Lower leg skin (tissue), 4 donors: ENCODE measurements at regions not wholly inside any gene's neighbourhood (a gene's known extent, or its start where the extent isn't known, plus 50 kb on each side); places are given as distances from the start of the nearest gene placed in this dataset.

Source experiments
- DNase-seq, 2 donors: peaks; one replicate each; pipeline ENCODE4 v3.0.0-alpha.2; 2019; ENCODE audit warnings: low spot score in 2 of 2
- H3K4me3 ChIP-seq: fragments of 200-600 bp; sonication (generic); 2 replicates; pipeline ENCODE4 v1.5.1; 2017; ENCODE audit warnings: mild to moderate bottlenecking, low read depth; ENCODE audit not compliant: poor library complexity, severe bottlenecking
- CTCF ChIP-seq, 3 donors: fragments of 450-650 bp; IDR thresholded peaks; one replicate each; pipeline ENCODE4 v1.5.1; 2016; ENCODE audit warnings: antibody characterized with exemption in 3 of 3, mild to moderate bottlenecking in 3 of 3, moderate library complexity in 2 of 3
- POLR2A ChIP-seq, 2 donors: fragments of 450-650 bp; IDR thresholded peaks; one replicate each; pipeline ENCODE4 v1.6.1; 2016 to 2017; ENCODE audit warnings: antibody characterized with exemption in 2 of 2, mild to moderate bottlenecking in 1 of 2, moderate library complexity in 1 of 2
- WGBS, 2 donors: methylation state at CpG; one replicate each; pipeline ENCODE4 v1.1.5; 2018; 5-methylcytosine and 5-hydroxymethylcytosine counted together
- intact Hi-C: fragments of 100-400 bp; cut with DNase I; formaldehyde crosslinking; loops from one replicate; pipeline ENCODE4 v1.15.0; 2023; ENCODE audit warnings: low total_unique reads

GRCh38 chr14:65804439-65805112 is 392.0 kb downstream of the FUT8 start:
- WGBS, 2 donors: 51 to 61% methylated on average over 13 to 14 of the region's 14 CpGs
- intact Hi-C loops: no loop called here
- no peak for TF ChIP-seq POLR2A (IDR thresholded peaks at IDR 0.05)
- no peak for DNase-seq
- H3K4me3 ChIP-seq: no peak overlapping the region

GRCh38 chr14:65805113-65805473 is 392.6 kb downstream of the FUT8 start:
- intact Hi-C loops: no loop called here

GRCh38 chr14:65808390-65808789 is 395.9 kb downstream of the FUT8 start:
- H3K4me3 ChIP-seq: no peak overlapping the region
- no peak for DNase-seq
- 91 to 98% methylated on average over 2 of the region's 2 CpGs for WGBS, 2 donors
- no peak for TF ChIP-seq CTCF (IDR thresholded peaks at IDR 0.05)
- no peak for TF ChIP-seq POLR2A (IDR thresholded peaks at IDR 0.05)
- intact Hi-C loops: no loop called here

More at GRCh38 chr14:65805113-65805473, 392.6 kb downstream of the FUT8 start:
- WGBS, 2 donors: 72 to 84% methylated on average over 3 of the region's 3 CpGs
- no peak for TF ChIP-seq CTCF (IDR thresholded peaks at IDR 0.05)
- no peak for TF ChIP-seq POLR2A (IDR thresholded peaks at IDR 0.05)
- no peak overlapping the region for H3K4me3 ChIP-seq
- no peak for DNase-seq

- 64% methylated on average over 1 of the region's 1 CpG for WGBS, 2 donors
- DNase-seq: no peak
- TF ChIP-seq POLR2A (IDR thresholded peaks at IDR 0.05) (no peak), CTCF (IDR thresholded peaks at IDR 0.05) (no peak)
- H3K4me3 ChIP-seq: no peak overlapping the region
- intact Hi-C loops: no loop called here
Observed at GRCh38 chr14:65810322-65810721, 397.8 kb downstream of the FUT8 start.

GRCh38 chr14:65813760-65814384 is 401.3 kb downstream of the FUT8 start:
- 84 to 85% methylated on average over 3 of the region's 3 CpGs for WGBS, 2 donors
- DNase-seq: no peak
- intact Hi-C loops: no loop called here
- H3K4me3 ChIP-seq: no peak overlapping the region
- TF ChIP-seq CTCF (IDR thresholded peaks at IDR 0.05): no peak
- no peak for TF ChIP-seq POLR2A (IDR thresholded peaks at IDR 0.05)

GRCh38 chr14:65815127-65815526 is 402.6 kb downstream of the FUT8 start:
- intact Hi-C loops: no loop called here
- 90 to 92% methylated on average over 4 of the region's 4 CpGs for WGBS, 2 donors
- no peak overlapping the region for H3K4me3 ChIP-seq
- no peak for DNase-seq
- TF ChIP-seq CTCF (IDR thresholded peaks at IDR 0.05) (no peak), POLR2A (IDR thresholded peaks at IDR 0.05) (no peak)
